ENCODE measurements at regions not wholly inside any gene's neighbourhood (a gene's known extent, or its start where the extent isn't known, plus 50 kb on each side); places are given as distances from the start of the nearest gene placed in this dataset.

GRCh38 chr12:102687523-102687922 is 207.2 kb upstream of the IGF1 start:
- no peaks in the 10 kb centered on the region for H3K27me3 ChIP-seq
- ATAC-seq (peak in 3 of 8 donors; percentile 28 to 38 (median 33)), DNase-seq (peak in 1 of 2 donors; percentile 14)
- 58 to 59% methylated on average over 1 of the region's 1 CpG for WGBS, 2 donors
- H3K36me3 ChIP-seq = no peaks in the 10 kb centered on the region
- no peak overlapping the region for H3K27ac ChIP-seq
- peaks cover 0 to 3% (median 0%) of the 10 kb centered on the region in 9 donors for H3K4me1 ChIP-seq
- intact Hi-C loops (cut with DNase I) = no loop called here
- H3K9me3 ChIP-seq = no peaks in the 10 kb centered on the region
- H3K4me3 ChIP-seq = no peak overlapping the region
- TF ChIP-seq, protein P1, sequence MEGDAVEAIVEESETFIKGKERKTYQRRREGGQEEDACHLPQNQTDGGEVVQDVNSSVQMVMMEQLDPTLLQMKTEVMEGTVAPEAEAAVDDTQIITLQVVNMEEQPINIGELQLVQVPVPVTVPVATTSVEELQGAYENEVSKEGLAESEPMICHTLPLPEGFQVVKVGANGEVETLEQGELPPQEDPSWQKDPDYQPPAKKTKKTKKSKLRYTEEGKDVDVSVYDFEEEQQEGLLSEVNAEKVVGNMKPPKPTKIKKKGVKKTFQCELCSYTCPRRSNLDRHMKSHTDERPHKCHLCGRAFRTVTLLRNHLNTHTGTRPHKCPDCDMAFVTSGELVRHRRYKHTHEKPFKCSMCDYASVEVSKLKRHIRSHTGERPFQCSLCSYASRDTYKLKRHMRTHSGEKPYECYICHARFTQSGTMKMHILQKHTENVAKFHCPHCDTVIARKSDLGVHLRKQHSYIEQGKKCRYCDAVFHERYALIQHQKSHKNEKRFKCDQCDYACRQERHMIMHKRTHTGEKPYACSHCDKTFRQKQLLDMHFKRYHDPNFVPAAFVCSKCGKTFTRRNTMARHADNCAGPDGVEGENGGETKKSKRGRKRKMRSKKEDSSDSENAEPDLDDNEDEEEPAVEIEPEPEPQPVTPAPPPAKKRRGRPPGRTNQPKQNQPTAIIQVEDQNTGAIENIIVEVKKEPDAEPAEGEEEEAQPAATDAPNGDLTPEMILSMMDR (IDR thresholded peaks at IDR 0.05) = no peak

DNA sequence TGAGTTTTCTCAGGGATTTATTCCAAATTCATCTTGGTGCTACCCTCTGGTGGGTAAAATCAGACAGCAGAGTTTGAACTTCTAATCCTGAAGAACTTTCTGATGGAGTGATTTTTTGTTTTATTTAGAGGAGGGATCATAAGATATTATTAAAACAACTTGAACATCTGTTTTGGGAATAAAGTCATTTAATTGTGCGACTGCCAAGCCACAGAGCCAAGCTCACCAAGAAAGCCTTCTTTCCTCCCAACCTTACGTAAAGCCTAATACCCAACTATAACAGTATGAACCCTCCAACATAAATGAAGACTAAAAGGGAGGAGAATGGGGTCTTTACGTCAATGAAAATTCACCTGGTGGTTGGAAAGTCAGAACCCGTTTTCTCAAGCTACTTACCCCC is 205.5 kb upstream of the IGF1 start:
- ATAC-seq (peak in 3 of 8 donors; percentile 37 to 61 (median 41)), DNase-seq (no peak)
- intact Hi-C loops (cut with DNase I) = no loop called here
- Histone ChIP-seq H3K27ac (peak overlapping the region in 3 of 10 donors; percentile 11 to 41 (median 20)), H3K36me3 (no peaks in the 10 kb centered on the region), H3K4me3 (no peak overlapping the region), H3K4me1 (peaks cover 0 to 7% (median 0%) of the 10 kb centered on the region in 9 donors), H3K9me3 (no peaks in the 10 kb centered on the region), H3K27me3 (no peaks in the 10 kb centered on the region)
- 77 to 81% methylated on average over 4 of the region's 4 CpGs for WGBS, 2 donors
- TF ChIP-seq, protein P1 (IDR thresholded peaks at IDR 0.05) = no peak

- intact Hi-C loops (cut with DNase I) = no loop called here
- Histone ChIP-seq H3K4me3 (no peak overlapping the region), H3K9me3 (no peaks in the 10 kb centered on the region), H3K36me3 (no peaks in the 10 kb centered on the region), H3K27me3 (no peaks in the 10 kb centered on the region), H3K27ac (no peak overlapping the region), H3K4me1 (peaks cover 0 to 7% (median 0%) of the 10 kb centered on the region in 9 donors)
- ATAC-seq (no peak), DNase-seq (no peak)
- WGBS, 2 donors = 93 to 98% methylated on average over 2 of the region's 2 CpGs
- TF ChIP-seq, protein P1 (IDR thresholded peaks at IDR 0.05) = no peak
Observed at GRCh38 chr12:102685172-102685571, 204.8 kb upstream of the IGF1 start.

- 54 to 65% methylated on average over 2 of the region's 2 CpGs for WGBS, 2 donors
- TF ChIP-seq, protein P1 (IDR thresholded peaks at IDR 0.05) = no peak
- DNase-seq = no peak
- no peaks in the 10 kb centered on the region for H3K36me3 ChIP-seq
- H3K27me3 ChIP-seq = no peaks in the 10 kb centered on the region
- no peak overlapping the region for H3K27ac ChIP-seq
- peaks cover 0 to 7% (median 0%) of the 10 kb centered on the region in 9 donors for H3K4me1 ChIP-seq
- no peak overlapping the region for H3K4me3 ChIP-seq
- intact Hi-C loops (cut with DNase I) = no loop called here
- H3K9me3 ChIP-seq = peaks cover 0 to 13% (median 0%) of the 10 kb centered on the region in 11 donors
- ATAC-seq = peak in 5 of 8 donors; percentile 29 to 62 (median 50)
Observed at GRCh38 chr12:102682366-102683289, 202.3 kb upstream of the IGF1 start.
